Fibroblast of lung (primary cell): ENCODE measurements at regions not wholly inside any gene's neighbourhood (a gene's known extent, or its start where the extent isn't known, plus 50 kb on each side); places are given as distances from the start of the nearest gene placed in this dataset.
A peak's percentile ranks its signal among the peaks of the same experiment; 100 is the strongest.

Source experiments
- DNase-seq, 2 donors: peaks; one replicate each; pipeline versions ENCODE4 v3.0.0 to v3.0.0-alpha.2; 2010; ENCODE audit warnings: low read depth in 2 of 2
- H2AFZ ChIP-seq: 2 replicates; pipeline ENCODE4 v1.5.1; 2012; ENCODE audit warnings: low read length, control low read depth, inconsistent platforms
- H3K27ac ChIP-seq: 2 replicates; pipeline ENCODE4 v1.5.1; 2011; ENCODE audit warnings: low read length, control low read depth; ENCODE audit not compliant: insufficient read depth
- H3K27me3 ChIP-seq: 2 replicates; pipeline ENCODE4 v1.5.1; 2011; ENCODE audit warnings: mild to moderate bottlenecking, low read length; ENCODE audit not compliant: control insufficient read depth, insufficient read depth
- H3K36me3 ChIP-seq: 2 replicates; pipeline ENCODE4 v1.5.1; 2011; ENCODE audit warnings: low read length; ENCODE audit not compliant: control insufficient read depth, insufficient read depth
- H3K4me1 ChIP-seq: 2 replicates; pipeline ENCODE4 v1.5.1; 2011; ENCODE audit warnings: low read length; ENCODE audit not compliant: control insufficient read depth, insufficient read depth; ENCODE audit errors: extremely low read depth
- H3K4me2 ChIP-seq: 2 replicates; pipeline ENCODE4 v1.5.1; 2011; ENCODE audit warnings: low read length, control low read depth; ENCODE audit not compliant: insufficient read depth; ENCODE audit errors: extremely low read depth
- H3K4me3 ChIP-seq, 4 experiments: fragments of 200-600 bp in 1 of 4; sonication (generic) in 1 of 4; replicated peaks in 1 of 4; 2 replicates each; pipeline ENCODE4 v1.5.1; 2011 to 2016; ENCODE audit warnings: low read length in 4 of 4, low read depth in 3 of 4, mild to moderate bottlenecking in 3 of 4, control low read depth in 2 of 4, inconsistent platforms in 1 of 4, mixed read lengths in 1 of 4; ENCODE audit not compliant: insufficient read depth in 1 of 4; ENCODE audit errors: control extremely low read depth in 1 of 4
- H3K79me2 ChIP-seq: 2 replicates; pipeline ENCODE4 v1.5.1; 2012; ENCODE audit warnings: mild to moderate bottlenecking, low read length, inconsistent platforms; ENCODE audit not compliant: control insufficient read depth, insufficient read depth
- H3K9ac ChIP-seq: 2 replicates; pipeline ENCODE4 v1.5.1; 2011; ENCODE audit warnings: mild to moderate bottlenecking, low read length, control low read depth; ENCODE audit not compliant: insufficient read depth
- H3K9me3 ChIP-seq: 2 replicates; pipeline ENCODE4 v1.5.1; 2012; ENCODE audit warnings: low read depth, low read length; ENCODE audit not compliant: control insufficient read depth, insufficient read depth
- H4K20me1 ChIP-seq: 2 replicates; pipeline ENCODE4 v1.5.1; 2011; ENCODE audit warnings: low read length; ENCODE audit not compliant: control insufficient read depth, insufficient read depth; ENCODE audit errors: extremely low read depth
- CTCF ChIP-seq, 2 donors: IDR thresholded peaks in 1 of 2; conservative IDR thresholded peaks in 1 of 2; 1 replicate in 1 of 2; 2 replicates in 1 of 2; pipeline ENCODE4 v1.5.1; 2011 to 2012; ENCODE audit warnings: low read length in 2 of 2, control low read depth in 1 of 2, inconsistent platforms in 1 of 2, low read depth in 1 of 2, mild to moderate bottlenecking in 1 of 2
- EZH2 ChIP-seq: IDR thresholded peaks from 2 replicates; pipeline ENCODE4 v1.5.1; 2012; ENCODE audit warnings: low read length, control low read depth, mild to moderate bottlenecking; ENCODE audit errors: missing control alignments

- no peak overlapping the region for H2AFZ ChIP-seq
- no peak overlapping the region for H3K27ac ChIP-seq
- H3K27me3 ChIP-seq, result no peaks in the 10 kb centered on the region
- no peak for TF ChIP-seq CTCF (conservative IDR thresholded peaks at IDR 0.05 in 1 of 2, IDR thresholded peaks at IDR 0.05 in 1 of 2; ENCODE audit: low read depth in 1 of 2, low read length in 2 of 2)
- no peak for TF ChIP-seq EZH2
- no peak for DNase-seq
- no peaks in the 10 kb centered on the region for H3K9me3 ChIP-seq
- H3K4me3 ChIP-seq, result no peak overlapping the region
- H4K20me1 ChIP-seq, result no peaks in the 10 kb centered on the region
- H3K4me1 ChIP-seq, result no peaks in the 10 kb centered on the region
- no peak overlapping the region for H3K4me2 ChIP-seq
- H3K9ac ChIP-seq, result no peak overlapping the region
- H3K36me3 ChIP-seq, result no peaks in the 10 kb centered on the region
- no peaks in the 10 kb centered on the region for H3K79me2 ChIP-seq
These were observed 133.4 kb upstream of the ADO start for GRCh38 chr10:62671104-62671503.

- H3K79me2 ChIP-seq, result no peaks in the 10 kb centered on the region
- DNase-seq, result peak in 1 of 2 donors; percentile 58
- no peak overlapping the region for H3K27ac ChIP-seq
- no peaks in the 10 kb centered on the region for H3K36me3 ChIP-seq
- H3K27me3 ChIP-seq, result peaks cover 3% of the 10 kb centered on the region
- H3K4me1 ChIP-seq, result no peaks in the 10 kb centered on the region
- no peak for TF ChIP-seq CTCF (conservative IDR thresholded peaks at IDR 0.05 in 1 of 2, IDR thresholded peaks at IDR 0.05 in 1 of 2; ENCODE audit: low read depth in 1 of 2, low read length in 2 of 2)
- no peak for TF ChIP-seq EZH2
- no peak overlapping the region for H2AFZ ChIP-seq
- H4K20me1 ChIP-seq, result no peaks in the 10 kb centered on the region
- H3K4me2 ChIP-seq, result no peak overlapping the region
- H3K9me3 ChIP-seq, result no peaks in the 10 kb centered on the region
- no peak overlapping the region for H3K4me3 ChIP-seq
- no peak overlapping the region for H3K9ac ChIP-seq
These were observed 123.1 kb upstream of the ADO start for GRCh38 chr10:62681211-62681940.

- H4K20me1 ChIP-seq, result no peaks in the 10 kb centered on the region
- H3K36me3 ChIP-seq, result no peaks in the 10 kb centered on the region
- H3K79me2 ChIP-seq, result no peaks in the 10 kb centered on the region
- no peak overlapping the region for H3K4me3 ChIP-seq
- no peak overlapping the region for H3K27ac ChIP-seq
- no peak overlapping the region for H3K4me2 ChIP-seq
- DNase-seq, result no peak
- H3K9ac ChIP-seq, result no peak overlapping the region
- H2AFZ ChIP-seq, result no peak overlapping the region
- TF ChIP-seq CTCF (conservative IDR thresholded peaks at IDR 0.05 in 1 of 2, IDR thresholded peaks at IDR 0.05 in 1 of 2; ENCODE audit: low read depth in 1 of 2, low read length in 2 of 2), result no peak
- no peak for TF ChIP-seq EZH2
- no peaks in the 10 kb centered on the region for H3K9me3 ChIP-seq
- peaks cover 3% of the 10 kb centered on the region for H3K27me3 ChIP-seq
- H3K4me1 ChIP-seq, result no peaks in the 10 kb centered on the region
These were observed 119.6 kb upstream of the ADO start for GRCh38 chr10:62684911-62685310.
